ENCODE measurements at regions not wholly inside any gene's neighbourhood (a gene's known extent, or its start where the extent isn't known, plus 50 kb on each side); places are given as distances from the start of the nearest gene placed in this dataset.

GRCh38 chr15:29920515-29920914 is 98.2 kb upstream of the TJP1 start:
- Histone ChIP-seq H2AK5ac (ENCODE audit: insufficient read length, low read length) (no peak overlapping the region), H2BK12ac (ENCODE audit: insufficient read length, low read depth, low read length) (no peak overlapping the region), H2BK20ac (ENCODE audit: low read depth, low read length, poor library complexity, severe bottlenecking) (no peak overlapping the region), H4K8ac (replicated peaks; ENCODE audit: insufficient read length, low read depth, low read length) (no peak overlapping the region), H2BK120ac (ENCODE audit: low read depth, low read length, poor library complexity, severe bottlenecking) (no peak overlapping the region), H2BK5ac (ENCODE audit: insufficient read length, low read length) (no peak overlapping the region), H3T11ph (ENCODE audit: low read length) (no peak overlapping the region), H3K9ac (ENCODE audit: extremely low read depth, insufficient read length, low read length) (no peak overlapping the region), H3K79me2 (ENCODE audit: insufficient read depth, low read length) (no peaks in the 10 kb centered on the region), H3K79me1 (ENCODE audit: insufficient read depth, low read depth, low read length, poor library complexity, severe bottlenecking) (no peaks in the 10 kb centered on the region), H3K23me2 (ENCODE audit: insufficient read length, low read depth, low read length, poor library complexity, severe bottlenecking) (no peaks in the 10 kb centered on the region), H3K27ac (ENCODE audit: insufficient read length, low read depth, low read length) (no peak overlapping the region), H3K18ac (ENCODE audit: insufficient read length, low read depth, low read length) (no peak overlapping the region), H3K14ac (ENCODE audit: insufficient read depth, low read length) (no peak overlapping the region), H3K9me3 (ENCODE audit: control insufficient read depth, low read depth, low read length) (no peaks in the 10 kb centered on the region), H2BK15ac (ENCODE audit: low read depth, low read length) (no peak overlapping the region), H3K56ac (ENCODE audit: insufficient read length, low read depth, low read length) (no peak overlapping the region), H3K27me3 (ENCODE audit: insufficient read depth, low read length) (no peaks in the 10 kb centered on the region), H4K20me1 (ENCODE audit: control insufficient read depth, insufficient read depth, insufficient read length) (no peaks in the 10 kb centered on the region), H3K4me1 (ENCODE audit: insufficient read depth, low read length) (peaks cover 19% of the 10 kb centered on the region; the same call in 1 of the 2 replicates), H2AFZ (ENCODE audit: low read length) (no peak overlapping the region), H3K4ac (ENCODE audit: low read depth, low read length) (no peak overlapping the region), H4K5ac (ENCODE audit: insufficient read length, low read depth, low read length) (no peak overlapping the region), H3K4me2 (ENCODE audit: insufficient read depth, insufficient read length, low read length) (no peak overlapping the region), H4K91ac (ENCODE audit: insufficient read length, low read depth, low read length) (no peak overlapping the region), H3K23ac (ENCODE audit: insufficient read length, low read depth, low read length) (no peak overlapping the region)
- no peak overlapping the region for H3K4me3 Mint-ChIP-seq
- no peaks in the 10 kb centered on the region for H3K36me3 Mint-ChIP-seq (ENCODE audit: insufficient read depth in 1 of 3, low read depth in 3 of 3)
- no peaks in the 10 kb centered on the region for H3K9me3 Mint-ChIP-seq
- peaks cover 47 to 48% of the 10 kb centered on the region in 2 experiments for H3K4me1 Mint-ChIP-seq
- no peaks in the 10 kb centered on the region for H3K27me3 Mint-ChIP-seq (ENCODE audit: low read depth)
- no peak for TF ChIP-seq CTCF (conservative IDR thresholded peaks at IDR 0.05)
- no peak for DNase-seq
- WGBS (ENCODE audit: extremely low coverage, insufficient read length, low lambda C conversion rate) = no CpG with 5 or more reads among the region's 12 CpGs
- peak overlapping the region in 2 of 3 experiments; percentile 17 to 31; a peak in 2 of 7 replicates for H3K27ac Mint-ChIP-seq
